ENCODE measurements at regions not wholly inside any gene's neighbourhood (a gene's known extent, or its start where the extent isn't known, plus 50 kb on each side); places are given as distances from the start of the nearest gene placed in this dataset.

DNA sequence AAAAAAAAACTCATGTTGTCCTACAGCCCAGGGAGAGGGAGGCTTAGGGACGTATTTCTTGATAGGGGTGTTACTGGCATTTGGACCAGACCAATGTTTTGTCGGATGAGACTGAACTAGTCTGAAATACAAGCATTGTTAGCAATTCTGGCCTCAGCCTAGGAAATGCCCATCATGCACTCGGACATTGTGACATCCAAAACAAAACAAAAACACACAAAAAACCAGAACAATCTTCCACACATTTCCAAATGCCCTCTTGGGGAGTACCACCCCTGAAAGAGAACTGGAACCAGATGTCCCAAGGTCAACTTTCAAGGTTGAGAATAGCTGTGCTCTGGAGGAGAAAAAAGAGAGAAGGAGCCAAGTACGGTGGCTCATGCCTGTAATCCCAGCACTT, 299.1 kb upstream of the JARID2 start:
- Histone ChIP-seq H3K4me1 (no peaks in the 10 kb centered on the region), H3K36me3 (no peaks in the 10 kb centered on the region), H3K9me3 (replicated peaks) (no peaks in the 10 kb centered on the region), H3K27ac (replicated peaks) (no peak overlapping the region), H3K27me3 (ENCODE audit: low read depth) (no peaks in the 10 kb centered on the region), H3K4me3 (no peak overlapping the region)
- no peak for DNase-seq
- TF ChIP-seq, protein P1, sequence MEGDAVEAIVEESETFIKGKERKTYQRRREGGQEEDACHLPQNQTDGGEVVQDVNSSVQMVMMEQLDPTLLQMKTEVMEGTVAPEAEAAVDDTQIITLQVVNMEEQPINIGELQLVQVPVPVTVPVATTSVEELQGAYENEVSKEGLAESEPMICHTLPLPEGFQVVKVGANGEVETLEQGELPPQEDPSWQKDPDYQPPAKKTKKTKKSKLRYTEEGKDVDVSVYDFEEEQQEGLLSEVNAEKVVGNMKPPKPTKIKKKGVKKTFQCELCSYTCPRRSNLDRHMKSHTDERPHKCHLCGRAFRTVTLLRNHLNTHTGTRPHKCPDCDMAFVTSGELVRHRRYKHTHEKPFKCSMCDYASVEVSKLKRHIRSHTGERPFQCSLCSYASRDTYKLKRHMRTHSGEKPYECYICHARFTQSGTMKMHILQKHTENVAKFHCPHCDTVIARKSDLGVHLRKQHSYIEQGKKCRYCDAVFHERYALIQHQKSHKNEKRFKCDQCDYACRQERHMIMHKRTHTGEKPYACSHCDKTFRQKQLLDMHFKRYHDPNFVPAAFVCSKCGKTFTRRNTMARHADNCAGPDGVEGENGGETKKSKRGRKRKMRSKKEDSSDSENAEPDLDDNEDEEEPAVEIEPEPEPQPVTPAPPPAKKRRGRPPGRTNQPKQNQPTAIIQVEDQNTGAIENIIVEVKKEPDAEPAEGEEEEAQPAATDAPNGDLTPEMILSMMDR (IDR thresholded peaks at IDR 0.05; ENCODE audit: borderline replicate concordance) = no peak
- intact Hi-C loops (cut with micrococcal nuclease) = no loop called here

DNA sequence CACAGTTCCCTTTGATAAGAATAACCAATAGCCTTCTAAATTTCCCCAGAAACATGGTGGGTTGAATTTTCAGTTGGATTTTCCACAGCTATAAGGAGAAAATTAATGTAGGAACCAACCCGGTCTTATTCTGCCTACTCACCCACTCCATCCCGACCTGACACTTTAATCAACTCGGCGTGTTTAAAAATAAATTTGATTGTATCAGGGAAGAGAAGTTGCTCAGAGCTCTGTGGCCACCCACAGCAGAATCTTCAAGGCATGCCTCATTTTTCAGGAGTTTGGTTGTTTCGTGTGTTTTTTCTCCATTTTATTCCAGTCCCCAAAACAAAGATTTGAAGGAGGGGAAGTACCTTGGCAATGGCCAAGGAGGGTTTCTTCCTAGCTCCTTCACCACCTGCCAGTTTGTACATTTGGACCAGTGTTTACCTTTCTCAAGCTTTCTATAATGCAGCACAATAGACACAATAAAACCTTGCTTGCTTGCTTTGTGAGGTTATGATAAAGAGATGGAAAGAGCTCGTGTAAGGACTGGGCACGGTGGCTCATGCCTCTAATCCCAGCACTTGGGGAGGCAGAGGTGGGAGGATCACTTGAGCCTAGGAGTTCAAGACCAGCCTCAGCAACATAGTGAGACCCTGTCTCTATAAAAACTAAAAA, 297.2 kb upstream of the JARID2 start:
- DNase-seq = no peak
- no peaks in the 10 kb centered on the region for H3K36me3 ChIP-seq
- no peaks in the 10 kb centered on the region for H3K4me1 ChIP-seq
- no peaks in the 10 kb centered on the region for H3K9me3 ChIP-seq (replicated peaks)
- H3K27ac ChIP-seq (replicated peaks) = no peak overlapping the region
- TF ChIP-seq, protein P1 (IDR thresholded peaks at IDR 0.05; ENCODE audit: borderline replicate concordance) = no peak
- no peak overlapping the region for H3K4me3 ChIP-seq
- intact Hi-C loops (cut with micrococcal nuclease) = no loop called here
- H3K27me3 ChIP-seq (ENCODE audit: low read depth) = no peaks in the 10 kb centered on the region

DNA sequence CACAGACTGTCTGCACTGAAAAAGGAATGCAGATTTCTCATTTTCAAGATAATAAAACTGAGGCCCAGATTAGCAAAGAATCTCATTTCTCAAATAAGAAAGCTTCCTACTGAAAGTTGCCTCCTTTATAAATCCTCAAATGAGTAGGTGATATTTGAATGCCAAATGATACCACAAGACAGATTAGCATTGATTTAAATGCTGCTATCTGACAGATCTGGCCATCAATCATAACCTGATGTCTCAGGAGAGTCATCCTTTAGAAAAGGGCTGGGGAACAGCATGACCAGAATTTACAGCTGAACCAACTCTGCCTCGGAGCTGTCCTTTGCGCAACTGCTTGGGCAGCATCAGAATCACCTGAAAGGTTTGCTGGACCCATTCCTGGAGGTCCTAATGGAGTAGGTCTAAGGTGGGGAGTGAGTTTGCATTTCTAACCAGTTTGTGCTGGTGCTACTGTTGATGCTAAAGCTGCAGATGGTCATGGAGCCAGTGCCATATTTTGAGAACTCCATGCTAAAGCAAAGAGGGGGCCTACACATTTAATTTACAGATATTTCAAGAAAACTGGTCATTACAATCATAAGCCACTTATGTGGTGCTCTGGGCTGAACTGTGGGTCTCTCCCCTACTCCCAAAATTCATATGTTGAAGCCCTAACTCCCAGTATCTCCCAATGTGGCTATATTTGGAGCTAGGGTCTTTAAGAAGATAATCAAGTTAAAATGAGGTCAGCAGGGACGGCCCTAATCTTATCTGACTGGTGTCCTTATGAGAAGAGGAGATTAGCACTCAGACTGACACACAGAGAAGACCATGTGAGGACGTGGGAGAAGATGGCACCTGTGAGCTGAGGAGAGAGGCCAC, 295.5 kb upstream of the JARID2 start:
- intact Hi-C loops (cut with micrococcal nuclease) = no loop called here
- Histone ChIP-seq H3K4me3 (no peak overlapping the region), H3K4me1 (no peaks in the 10 kb centered on the region), H3K36me3 (no peaks in the 10 kb centered on the region), H3K9me3 (replicated peaks) (peaks cover 13% of the 10 kb centered on the region), H3K27me3 (ENCODE audit: low read depth) (no peaks in the 10 kb centered on the region), H3K27ac (replicated peaks) (no peak overlapping the region)
- TF ChIP-seq, protein P1 (IDR thresholded peaks at IDR 0.05; ENCODE audit: borderline replicate concordance) = no peak
- no peak for DNase-seq

DNA sequence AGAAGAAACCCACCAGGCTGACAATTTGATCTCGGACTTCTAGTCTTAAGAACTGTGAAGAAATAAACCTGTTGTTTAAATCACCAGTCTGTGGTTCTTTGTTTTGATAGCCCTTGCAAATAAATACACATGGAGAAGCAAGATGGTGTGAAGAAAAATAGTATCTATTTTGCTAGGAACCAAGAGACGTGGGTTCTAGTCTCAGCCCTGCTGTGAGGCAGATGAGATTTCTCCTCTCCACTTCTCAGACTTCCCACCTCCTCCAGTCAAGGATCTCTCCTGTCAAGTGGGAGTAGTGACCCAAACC, 294.9 kb upstream of the JARID2 start:
- no peak for DNase-seq
- intact Hi-C loops (cut with micrococcal nuclease) = no loop called here
- Histone ChIP-seq H3K4me1 (no peaks in the 10 kb centered on the region), H3K9me3 (replicated peaks) (peaks cover 18% of the 10 kb centered on the region), H3K27ac (replicated peaks) (no peak overlapping the region), H3K4me3 (no peak overlapping the region), H3K36me3 (no peaks in the 10 kb centered on the region), H3K27me3 (ENCODE audit: low read depth) (no peaks in the 10 kb centered on the region)
- TF ChIP-seq, protein P1 (IDR thresholded peaks at IDR 0.05; ENCODE audit: borderline replicate concordance) = no peak

DNA sequence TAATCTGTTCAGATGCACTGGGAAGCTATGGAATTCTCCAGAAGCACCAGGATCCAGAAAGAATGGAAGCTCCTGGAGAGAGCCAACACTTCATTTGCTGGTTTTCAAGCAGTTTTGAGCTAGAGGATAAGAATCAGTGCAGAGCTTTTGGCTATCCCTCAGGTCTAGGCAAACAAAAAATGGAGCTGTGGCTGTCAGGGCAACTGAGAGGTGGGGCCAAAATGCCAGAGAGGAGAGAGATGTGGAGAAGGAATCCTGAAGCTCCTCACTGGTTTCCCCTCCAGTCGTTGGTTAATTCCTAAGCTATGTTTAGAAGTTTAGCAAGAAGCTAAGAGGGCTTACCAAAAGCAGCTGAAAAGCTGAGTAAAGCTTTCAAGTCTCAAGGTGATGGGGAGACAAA, 294.2 kb upstream of the JARID2 start:
- intact Hi-C loops (cut with micrococcal nuclease) = no loop called here
- Histone ChIP-seq H3K4me3 (no peak overlapping the region), H3K27ac (replicated peaks) (no peak overlapping the region), H3K4me1 (no peaks in the 10 kb centered on the region), H3K27me3 (ENCODE audit: low read depth) (no peaks in the 10 kb centered on the region), H3K9me3 (replicated peaks) (peaks cover 18% of the 10 kb centered on the region), H3K36me3 (no peaks in the 10 kb centered on the region)
- DNase-seq = no peak
- TF ChIP-seq, protein P1 (IDR thresholded peaks at IDR 0.05; ENCODE audit: borderline replicate concordance) = no peak
